Hepatic stellate cell (primary cell): ENCODE measurements at regions not wholly inside any gene's neighbourhood (a gene's known extent, or its start where the extent isn't known, plus 50 kb on each side); places are given as distances from the start of the nearest gene placed in this dataset.

Source experiments
- DNase-seq: peaks from one replicate; pipeline ENCODE4 v3.0.0; 2011; ENCODE audit warnings: low spot score

GRCh38 chr5:120738568-120738967 lies 274.5 kb downstream of the PRR16 start:
- DNase-seq = no peak

- no peak for DNase-seq
Measured at GRCh38 chr5:120740989-120741388, 276.9 kb downstream of the PRR16 start.

- no peak for DNase-seq
Measured at GRCh38 chr5:120748474-120748873, 284.4 kb downstream of the PRR16 start.

GRCh38 chr5:120749737-120750136 lies 285.6 kb downstream of the PRR16 start:
- DNase-seq = no peak

- DNase-seq = no peak
Measured at GRCh38 chr5:120759587-120759986, 295.5 kb downstream of the PRR16 start.

GRCh38 chr5:120761986-120762385 lies 297.9 kb downstream of the PRR16 start:
- DNase-seq = no peak

GRCh38 chr5:120765189-120765588 lies 301.1 kb downstream of the PRR16 start:
- DNase-seq = no peak

- DNase-seq = no peak
Measured at GRCh38 chr5:120767178-120767820, 303.2 kb downstream of the PRR16 start.

- DNase-seq = no peak
Measured at GRCh38 chr5:120769312-120769872, 305.3 kb downstream of the PRR16 start.

GRCh38 chr5:120771202-120771601 lies 307.1 kb downstream of the PRR16 start:
- DNase-seq = no peak

- DNase-seq = peak; percentile 6
Measured at GRCh38 chr5:120778491-120779484, 314.7 kb downstream of the PRR16 start.

- DNase-seq = no peak
Measured at GRCh38 chr5:120779674-120780073, 315.6 kb downstream of the PRR16 start.

- DNase-seq = no peak
Measured at GRCh38 chr5:120788481-120788880, 324.4 kb downstream of the PRR16 start.

GRCh38 chr5:120789918-120790317 lies 325.8 kb downstream of the PRR16 start:
- no peak for DNase-seq

- no peak for DNase-seq
Measured at GRCh38 chr5:120790339-120790738, 326.2 kb downstream of the PRR16 start.

GRCh38 chr5:120792477-120792876 lies 328.4 kb downstream of the PRR16 start:
- DNase-seq = no peak

- DNase-seq = no peak
Measured at GRCh38 chr5:120794121-120794520, 330.0 kb downstream of the PRR16 start.

GRCh38 chr5:120803282-120803681 lies 339.2 kb downstream of the PRR16 start:
- no peak for DNase-seq

- DNase-seq = no peak
Measured at GRCh38 chr5:120805131-120805530, 341.0 kb downstream of the PRR16 start.

- no peak for DNase-seq
Measured at GRCh38 chr5:120806202-120806601, 342.1 kb downstream of the PRR16 start.

GRCh38 chr5:120808135-120808534 lies 344.0 kb downstream of the PRR16 start:
- no peak for DNase-seq

- no peak for DNase-seq
Measured at GRCh38 chr5:120808606-120809005, 344.5 kb downstream of the PRR16 start.

- no peak for DNase-seq
Measured at GRCh38 chr5:120813551-120813950, 349.5 kb downstream of the PRR16 start.
